Stimulated activated CD4-positive, alpha-beta T cell treated with anti-CD3 and anti-CD28 coated beads, Interleukin-12 subunit alpha, Interleukin-12 subunit beta, amount 100 ng/mL, for 4 hours (primary cell): ENCODE measurements at regions not wholly inside any gene's neighbourhood (a gene's known extent, or its start where the extent isn't known, plus 50 kb on each side); places are given as distances from the start of the nearest gene placed in this dataset.
"Not testable (repeated sequence)": the region's sequence is repeated elsewhere in the genome, so short reads cannot be mapped to it uniquely, and the experiment has no call there.

Experiments
- DNase-seq: peaks from one replicate; pipeline ENCODE4 v3.0.0-alpha.2; 2020

- DNase-seq, result no peak
Observed at GRCh38 chr2:4053769-4054493, 350.6 kb downstream of the DCDC2C start.

GRCh38 chr2:4066217-4066616, 362.8 kb downstream of the DCDC2C start:
- no peak for DNase-seq

GRCh38 chr2:4073026-4073569, 369.7 kb downstream of the DCDC2C start:
- no peak for DNase-seq

- no peak for DNase-seq
Observed at GRCh38 chr2:4077017-4077416, 373.6 kb downstream of the DCDC2C start.

DNA sequence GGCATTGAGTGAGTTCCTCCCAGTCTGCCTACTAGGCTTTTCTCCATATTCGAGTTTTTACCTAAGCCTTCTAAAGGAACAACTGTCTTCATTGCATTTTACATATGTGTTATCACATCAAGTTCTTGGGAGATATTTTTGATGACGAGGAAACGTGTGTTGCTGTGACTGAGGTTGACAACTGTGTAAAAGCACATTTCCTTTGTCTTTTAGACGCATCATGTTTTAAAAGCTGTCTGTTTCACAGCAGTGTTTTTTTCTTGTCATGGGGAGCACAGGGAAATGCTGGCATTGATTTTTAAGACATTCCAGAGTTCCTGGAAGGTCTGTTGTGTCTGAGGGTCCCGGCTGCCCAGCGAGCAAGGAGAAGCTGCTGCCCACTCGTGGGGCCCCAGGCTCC, 381.8 kb downstream of the DCDC2C start:
- no peak for DNase-seq

GRCh38 chr2:4090668-4091630, 387.6 kb downstream of the DCDC2C start:
- no peak for DNase-seq

- DNase-seq, result no peak
Observed at GRCh38 chr2:4091869-4092268, 388.5 kb downstream of the DCDC2C start.

DNA sequence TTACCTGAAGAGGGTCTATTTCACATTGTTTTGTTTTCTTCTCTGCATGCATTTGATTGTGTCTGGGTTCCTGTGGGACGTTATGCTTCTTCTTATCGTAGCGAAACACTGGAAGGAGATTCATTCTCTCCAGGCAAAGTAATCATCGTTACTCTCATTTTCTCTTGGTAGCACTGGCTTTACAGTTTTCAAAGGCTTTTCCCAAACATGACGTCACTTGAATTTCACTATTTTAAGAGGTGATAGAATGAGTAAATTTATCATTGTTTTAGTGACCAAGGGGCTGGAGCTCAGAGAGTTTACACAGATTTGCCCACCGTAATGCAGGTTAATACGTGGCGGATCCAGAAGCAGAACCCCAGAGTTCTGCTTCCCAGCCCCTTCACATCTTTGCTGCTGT, 391.4 kb downstream of the DCDC2C start:
- DNase-seq, result no peak

- no peak for DNase-seq
Observed at GRCh38 chr2:4096978-4097766, 393.8 kb downstream of the DCDC2C start.

DNA sequence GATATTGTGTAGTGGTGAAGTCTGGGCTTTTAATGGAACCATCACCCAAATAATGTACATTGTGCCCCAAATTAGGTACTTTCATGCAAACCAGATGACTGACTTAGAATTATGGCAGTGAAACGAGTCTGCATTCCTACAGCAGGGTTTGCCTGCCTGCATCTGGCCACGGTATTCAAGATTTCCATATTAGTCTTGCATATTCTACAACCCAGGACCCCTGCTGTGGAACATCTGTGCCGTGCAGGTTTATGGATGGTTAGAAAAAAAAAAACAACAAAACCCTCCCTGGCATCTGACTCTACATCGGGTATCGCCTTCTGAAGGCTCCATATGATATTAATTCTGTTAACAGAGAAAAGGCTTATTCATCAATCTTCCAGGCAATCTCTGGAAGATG, 394.8 kb downstream of the DCDC2C start:
- DNase-seq, result no peak

- no peak for DNase-seq
Observed at GRCh38 chr2:4101936-4102335, 398.6 kb downstream of the DCDC2C start.

DNA sequence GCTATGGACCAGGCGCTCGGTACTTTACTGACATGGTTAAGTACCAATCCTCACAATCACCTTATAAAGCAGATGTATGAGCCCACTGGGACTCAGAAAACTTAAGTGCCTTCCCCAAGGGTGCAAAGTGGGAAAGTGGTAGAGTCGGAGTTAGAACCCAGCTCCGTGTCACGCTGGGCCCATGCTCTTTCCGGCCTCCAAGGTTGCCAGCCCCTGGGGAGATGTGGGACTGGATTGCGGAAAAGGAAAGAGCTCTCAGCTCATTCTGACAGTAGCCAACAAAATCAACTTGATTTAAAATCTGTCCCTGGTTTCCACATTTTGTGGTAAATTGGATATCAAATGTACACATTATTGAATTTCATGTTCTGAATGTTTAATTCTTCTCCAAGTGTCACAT, 403.8 kb downstream of the DCDC2C start:
- DNase-seq, result no peak

DNA sequence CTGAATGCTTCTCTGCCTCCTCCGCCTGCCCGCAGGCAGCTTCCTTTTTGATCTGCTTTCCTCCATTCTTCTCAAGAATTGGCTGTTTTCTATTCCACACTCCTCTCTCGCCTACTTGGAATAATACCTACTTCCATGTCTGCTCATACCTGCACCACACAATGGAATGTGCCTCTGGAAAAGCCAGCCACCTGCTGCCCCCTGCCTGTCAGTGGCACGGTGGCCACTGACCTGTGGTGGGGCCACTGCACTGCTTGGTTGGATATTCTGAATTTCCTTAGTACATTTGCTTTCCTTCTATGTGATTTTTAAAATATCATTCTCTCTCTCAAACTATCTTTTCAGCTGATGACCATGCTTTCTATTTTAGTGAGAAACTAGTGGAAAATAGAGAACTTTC, 406.9 kb downstream of the DCDC2C start:
- DNase-seq, result no peak

DNA sequence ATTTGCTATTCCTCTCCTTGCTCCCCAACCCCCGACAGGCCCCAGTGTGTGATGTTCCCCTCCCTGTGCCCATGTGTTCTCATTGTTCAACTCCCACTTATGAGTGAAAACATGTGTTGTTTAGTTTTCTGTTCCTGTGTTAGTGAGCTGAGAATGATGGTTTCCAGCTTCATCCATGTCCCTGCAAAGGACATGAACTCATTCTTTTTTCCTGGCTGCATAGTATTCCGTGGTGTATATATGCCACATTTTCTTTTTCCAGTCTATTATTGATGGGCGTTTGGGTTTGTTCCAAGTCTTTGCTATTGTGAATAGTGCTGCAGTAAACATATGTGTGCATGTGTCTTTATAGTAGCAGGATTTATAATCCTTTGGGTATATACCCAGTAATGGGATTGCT, 412.1 kb downstream of the DCDC2C start:
- not testable (repeated sequence) for DNase-seq

DNA sequence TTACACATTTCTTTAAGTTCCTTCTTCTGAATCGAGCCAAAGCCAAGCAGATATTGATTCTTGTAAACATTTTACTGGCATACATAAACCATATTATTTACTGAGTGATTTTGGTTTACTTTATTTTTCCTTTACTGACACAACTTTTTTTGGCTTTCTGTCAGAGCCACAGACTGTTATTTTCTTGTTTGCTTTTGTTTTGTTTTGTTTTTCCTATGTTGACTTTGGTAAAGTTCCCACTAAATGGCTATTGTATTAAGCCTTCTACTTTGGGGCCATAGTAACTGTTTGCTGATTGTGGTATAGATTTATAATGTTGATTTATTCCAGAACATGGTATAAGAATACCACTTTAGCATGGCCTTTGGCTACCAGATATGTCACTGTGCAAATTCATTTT, 419.4 kb downstream of the DCDC2C start:
- DNase-seq, result no peak

DNA sequence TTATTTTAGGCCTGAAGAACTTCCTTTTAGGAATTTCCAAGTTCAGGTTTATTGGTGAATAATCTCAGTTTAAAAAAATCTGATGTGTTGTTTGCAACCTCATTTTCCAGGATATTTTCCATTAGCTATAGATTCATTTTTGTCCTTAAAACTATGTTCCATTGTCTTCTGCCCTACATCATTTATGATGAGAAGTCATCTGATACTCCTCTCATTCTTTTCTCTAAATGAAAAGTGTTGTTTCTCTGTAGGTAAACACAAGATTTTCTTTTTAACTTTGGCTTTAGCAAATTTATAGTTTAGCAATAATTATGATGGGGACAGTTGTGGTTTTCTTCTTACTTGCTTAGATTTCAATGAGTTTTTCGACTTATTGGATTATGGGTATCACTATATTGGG, 427.3 kb downstream of the DCDC2C start:
- no peak for DNase-seq

DNA sequence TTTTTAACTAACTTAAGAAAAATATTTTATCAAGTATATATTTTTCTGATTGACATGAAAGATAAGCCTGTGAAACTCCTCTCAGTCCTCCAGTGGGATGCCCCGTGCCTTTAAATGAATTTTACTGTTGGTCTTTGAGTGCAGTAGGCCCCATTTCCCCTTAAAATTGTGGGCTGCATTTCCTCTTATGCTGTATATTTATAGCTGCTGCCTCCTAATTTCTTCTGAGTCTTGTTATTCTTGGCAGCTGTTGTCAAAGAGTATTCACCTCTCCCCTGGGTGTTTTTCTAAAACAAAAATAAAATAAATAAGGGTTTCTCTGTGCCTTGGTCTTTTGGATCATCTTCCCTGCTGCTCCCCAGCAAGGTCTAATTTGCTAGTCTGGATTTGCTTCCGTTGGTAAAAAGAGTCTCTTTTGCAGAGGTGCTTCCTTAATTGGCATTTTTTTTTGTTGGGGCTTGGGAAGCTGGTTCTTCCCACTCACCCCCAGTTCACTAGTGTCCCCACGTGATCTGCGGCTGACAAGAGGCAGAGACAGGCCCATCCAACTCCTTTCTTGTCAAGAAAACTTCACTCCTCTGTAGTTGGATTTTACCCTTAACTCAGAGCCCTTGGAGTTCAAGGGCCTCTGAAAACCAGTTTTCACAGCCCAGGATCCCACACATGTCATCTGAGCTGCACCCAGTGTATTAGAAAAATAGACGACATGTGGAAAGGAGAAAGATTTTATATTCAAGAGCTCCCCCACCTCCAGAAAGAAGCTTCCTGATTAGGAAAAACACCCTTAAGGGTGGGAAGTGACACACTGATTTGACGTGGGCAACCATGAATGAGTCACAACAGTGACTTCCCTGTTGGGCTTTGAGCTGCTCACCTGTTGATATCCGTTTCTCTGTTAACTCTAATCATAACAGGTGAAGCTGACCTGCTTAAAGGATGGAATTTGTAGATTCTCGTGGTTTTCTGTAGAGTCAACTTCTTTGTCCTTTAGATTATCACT, 431.5 kb downstream of the DCDC2C start:
- no peak for DNase-seq

GRCh38 chr2:4135765-4136164, 432.4 kb downstream of the DCDC2C start:
- no peak for DNase-seq

- no peak for DNase-seq
Observed at GRCh38 chr2:4139316-4139715, 435.9 kb downstream of the DCDC2C start.

GRCh38 chr2:4139731-4140130, 436.4 kb downstream of the DCDC2C start:
- DNase-seq, result no peak

GRCh38 chr2:4140281-4140970, 437.1 kb downstream of the DCDC2C start:
- DNase-seq, result no peak
